ENCODE measurements at regions not wholly inside any gene's neighbourhood (a gene's known extent, or its start where the extent isn't known, plus 50 kb on each side); places are given as distances from the start of the nearest gene placed in this dataset.

- TF ChIP-seq ESRRA (IDR thresholded peaks at IDR 0.05; ENCODE audit: low read length): no peak
- no peak for TF ChIP-seq CTCF (IDR thresholded peaks at IDR 0.05 in 2 of 3, conservative IDR thresholded peaks at IDR 0.05 in 1 of 3; ENCODE audit: control insufficient read depth in 2 of 3, extremely low read depth in 1 of 3, insufficient read depth in 1 of 3, low read depth in 3 of 3, low read length in 3 of 3)
- no peak for TF ChIP-seq POLR2AphosphoS5 (IDR thresholded peaks at IDR 0.05; ENCODE audit: low read length)
Observed at GRCh38 chr13:64662887-64663593, 2567.1 kb downstream of the PCDH9 start.
